GM13977 (cell line): ENCODE measurements at regions not wholly inside any gene's neighbourhood (a gene's known extent, or its start where the extent isn't known, plus 50 kb on each side); places are given as distances from the start of the nearest gene placed in this dataset.

Experiments
- DNase-seq: peaks from one replicate; pipeline ENCODE4 v3.0.0; 2012; ENCODE audit warnings: low spot score
- CTCF ChIP-seq: IDR thresholded peaks from 2 replicates; pipeline ENCODE4 v1.5.1; 2012; ENCODE audit warnings: mild to moderate bottlenecking, control low read depth; ENCODE audit not compliant: insufficient read depth; ENCODE audit errors: extremely low read depth, missing control alignments
- in situ Hi-C: fragments of 300-500 bp; cut with MboI; formaldehyde crosslinking; loops from one replicate; pipeline ENCODE4 v1.12.0; 2022; ENCODE audit warnings: low sequenced_read_pairs, low pct_unique_long_range_greater_than_20kb, mixed read lengths, inconsistent platforms; ENCODE audit not compliant: unreplicated experiment

DNA sequence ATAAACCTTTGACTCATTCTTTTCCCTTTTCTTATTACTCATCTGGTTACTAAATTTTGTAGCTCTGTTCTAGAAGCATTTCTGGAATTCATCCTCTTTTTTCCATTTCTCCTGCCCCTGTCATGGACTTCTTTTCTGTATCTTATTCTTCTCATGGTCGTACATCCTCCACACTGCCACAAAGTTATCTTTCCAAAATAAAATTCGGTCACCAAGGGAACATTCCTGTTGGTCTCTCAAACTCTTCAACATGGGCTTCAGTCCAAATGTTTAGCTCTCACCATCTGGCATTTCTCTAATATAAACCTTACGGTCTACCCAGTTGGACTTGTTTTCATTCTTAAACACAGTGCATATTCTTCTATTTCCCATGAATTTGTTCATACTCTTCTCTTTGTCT lies 428.8 kb upstream of the ID4 start:
- no peak for TF ChIP-seq CTCF
- in situ Hi-C loops: no loop called here
- DNase-seq: no peak

DNA sequence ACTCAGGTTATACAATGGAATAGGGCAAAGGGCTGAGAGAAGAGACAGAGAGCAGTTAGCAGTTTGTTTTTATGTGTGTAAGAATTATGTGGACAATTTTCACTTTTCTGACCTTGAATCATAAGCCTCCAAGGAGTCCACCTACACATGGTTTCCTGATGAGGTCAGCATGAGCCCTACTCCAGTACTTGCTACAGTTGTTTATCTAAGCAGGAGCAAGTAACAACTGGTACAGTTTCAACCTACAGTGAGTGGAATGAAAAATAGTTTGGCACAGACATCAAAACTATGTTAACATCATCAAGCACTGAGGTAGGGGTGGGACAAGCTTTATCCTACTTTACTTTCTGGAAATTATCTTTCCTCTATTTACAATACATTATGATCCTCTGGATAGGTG lies 426.7 kb upstream of the ID4 start:
- in situ Hi-C loops: no loop called here
- no peak for DNase-seq
- no peak for TF ChIP-seq CTCF

DNA sequence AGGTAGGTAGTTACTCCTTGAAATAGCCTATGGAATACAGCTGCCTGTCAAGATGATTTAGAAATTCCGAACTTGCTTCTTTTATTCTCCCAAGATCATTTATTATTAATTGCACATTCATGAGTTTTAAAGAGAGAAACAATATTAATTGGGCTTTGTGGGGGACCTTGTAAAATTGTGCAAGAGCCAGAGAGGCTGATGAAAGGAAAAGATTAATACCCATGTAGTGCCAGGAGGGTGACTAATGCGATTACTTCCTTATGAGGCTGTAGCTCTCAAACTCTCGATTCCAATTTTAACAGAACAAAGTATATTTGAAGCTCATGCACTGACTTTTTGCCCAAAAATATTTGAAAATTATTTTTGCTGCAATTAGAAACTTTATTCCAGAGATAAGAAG lies 423.8 kb upstream of the ID4 start:
- no peak for TF ChIP-seq CTCF
- in situ Hi-C loops: no loop called here
- no peak for DNase-seq

- TF ChIP-seq CTCF: no peak
- in situ Hi-C loops: no loop called here
- DNase-seq: no peak
Observed at GRCh38 chr6:19415605-19416326, 421.4 kb upstream of the ID4 start.

GRCh38 chr6:19416811-19417210 lies 420.4 kb upstream of the ID4 start:
- TF ChIP-seq CTCF: no peak

GRCh38 chr6:19417713-19418112 lies 419.5 kb upstream of the ID4 start:
- no peak for DNase-seq
- TF ChIP-seq CTCF: no peak
- in situ Hi-C loops: no loop called here

More at GRCh38 chr6:19416811-19417210, 420.4 kb upstream of the ID4 start:
- in situ Hi-C loops: no loop called here
- DNase-seq: no peak

DNA sequence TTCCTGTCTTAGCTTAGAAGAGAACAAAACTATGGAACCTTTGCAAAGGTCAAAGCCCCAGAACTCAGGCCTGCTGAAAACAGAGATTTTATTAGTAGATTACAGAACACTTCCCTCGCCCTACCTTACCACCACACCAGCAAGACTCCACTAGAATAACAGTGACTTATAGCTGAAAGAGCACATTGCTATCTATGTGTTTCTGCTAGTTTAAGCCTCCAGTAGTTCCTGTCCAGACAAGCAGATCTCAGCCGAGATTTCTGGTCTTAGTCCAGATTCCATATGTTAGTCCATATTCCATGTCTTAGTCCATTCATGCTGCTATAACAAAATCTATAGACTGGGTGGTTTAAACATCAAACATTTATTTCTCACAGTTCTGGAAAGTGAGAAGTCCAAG lies 412.3 kb upstream of the ID4 start:
- in situ Hi-C loops: no loop called here
- DNase-seq: no peak
- TF ChIP-seq CTCF: no peak
